ENCODE measurements at regions not wholly inside any gene's neighbourhood (a gene's known extent, or its start where the extent isn't known, plus 50 kb on each side); places are given as distances from the start of the nearest gene placed in this dataset.

GRCh38 chr14:54192610-54193009, 204.2 kb upstream of the CDKN3 start:
- TF ChIP-seq RAD21 (IDR thresholded peaks at IDR 0.05; ENCODE audit: low read depth) (no peak), ZBTB7A (IDR thresholded peaks at IDR 0.05; ENCODE audit: low read depth) (no peak), FOXM1 (IDR thresholded peaks at IDR 0.05; ENCODE audit: borderline replicate concordance, low read depth) (no peak), NFIC (IDR thresholded peaks at IDR 0.05) (no peak), MAX (IDR thresholded peaks at IDR 0.05) (no peak), YY1 (IDR thresholded peaks at IDR 0.05; ENCODE audit: low read depth) (no peak)
- TF ChIP-seq, protein P1, sequence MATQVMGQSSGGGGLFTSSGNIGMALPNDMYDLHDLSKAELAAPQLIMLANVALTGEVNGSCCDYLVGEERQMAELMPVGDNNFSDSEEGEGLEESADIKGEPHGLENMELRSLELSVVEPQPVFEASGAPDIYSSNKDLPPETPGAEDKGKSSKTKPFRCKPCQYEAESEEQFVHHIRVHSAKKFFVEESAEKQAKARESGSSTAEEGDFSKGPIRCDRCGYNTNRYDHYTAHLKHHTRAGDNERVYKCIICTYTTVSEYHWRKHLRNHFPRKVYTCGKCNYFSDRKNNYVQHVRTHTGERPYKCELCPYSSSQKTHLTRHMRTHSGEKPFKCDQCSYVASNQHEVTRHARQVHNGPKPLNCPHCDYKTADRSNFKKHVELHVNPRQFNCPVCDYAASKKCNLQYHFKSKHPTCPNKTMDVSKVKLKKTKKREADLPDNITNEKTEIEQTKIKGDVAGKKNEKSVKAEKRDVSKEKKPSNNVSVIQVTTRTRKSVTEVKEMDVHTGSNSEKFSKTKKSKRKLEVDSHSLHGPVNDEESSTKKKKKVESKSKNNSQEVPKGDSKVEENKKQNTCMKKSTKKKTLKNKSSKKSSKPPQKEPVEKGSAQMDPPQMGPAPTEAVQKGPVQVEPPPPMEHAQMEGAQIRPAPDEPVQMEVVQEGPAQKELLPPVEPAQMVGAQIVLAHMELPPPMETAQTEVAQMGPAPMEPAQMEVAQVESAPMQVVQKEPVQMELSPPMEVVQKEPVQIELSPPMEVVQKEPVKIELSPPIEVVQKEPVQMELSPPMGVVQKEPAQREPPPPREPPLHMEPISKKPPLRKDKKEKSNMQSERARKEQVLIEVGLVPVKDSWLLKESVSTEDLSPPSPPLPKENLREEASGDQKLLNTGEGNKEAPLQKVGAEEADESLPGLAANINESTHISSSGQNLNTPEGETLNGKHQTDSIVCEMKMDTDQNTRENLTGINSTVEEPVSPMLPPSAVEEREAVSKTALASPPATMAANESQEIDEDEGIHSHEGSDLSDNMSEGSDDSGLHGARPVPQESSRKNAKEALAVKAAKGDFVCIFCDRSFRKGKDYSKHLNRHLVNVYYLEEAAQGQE (IDR thresholded peaks at IDR 0.05; ENCODE audit: low read depth): no peak

- TF ChIP-seq TEAD4 (IDR thresholded peaks at IDR 0.05) (no peak), NFIC (IDR thresholded peaks at IDR 0.05) (no peak), USF1 (IDR thresholded peaks at IDR 0.05) (no peak), RAD21 (IDR thresholded peaks at IDR 0.05; ENCODE audit: low read depth) (no peak)
- TF ChIP-seq, protein P1 (IDR thresholded peaks at IDR 0.05; ENCODE audit: low read depth): no peak
Observed at GRCh38 chr14:54193871-54194270, 202.9 kb upstream of the CDKN3 start.

DNA sequence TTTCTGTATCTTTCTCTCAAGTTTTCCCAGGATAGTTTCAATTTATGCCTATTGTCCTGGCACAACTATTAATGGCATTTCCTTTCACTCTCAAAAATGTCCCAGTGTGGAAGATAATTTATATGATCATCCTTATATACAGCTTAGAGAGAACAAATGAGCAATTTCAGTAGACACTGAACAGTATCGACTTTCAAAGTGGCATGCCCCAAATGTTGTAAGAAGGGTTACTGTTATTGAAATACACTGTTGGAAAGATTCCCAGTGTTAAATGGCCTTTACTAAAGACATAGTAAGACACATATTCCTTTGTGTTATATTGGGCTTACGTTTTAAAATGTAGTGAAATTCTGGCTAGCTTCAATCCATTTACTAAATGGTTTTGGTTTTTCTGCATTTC, 202.3 kb upstream of the CDKN3 start:
- no peak for TF ChIP-seq FOXM1 (IDR thresholded peaks at IDR 0.05; ENCODE audit: borderline replicate concordance, low read depth)
- no peak for TF ChIP-seq MAX (IDR thresholded peaks at IDR 0.05)
- TF ChIP-seq RAD21 (IDR thresholded peaks at IDR 0.05; ENCODE audit: low read depth): no peak
- no peak for TF ChIP-seq USF1 (IDR thresholded peaks at IDR 0.05)
- no peak for TF ChIP-seq CEBPB (IDR thresholded peaks at IDR 0.05)
- no peak for TF ChIP-seq TEAD4 (IDR thresholded peaks at IDR 0.05)
- no peak for TF ChIP-seq EGR1 (IDR thresholded peaks at IDR 0.05)
- TF ChIP-seq TAF1 (IDR thresholded peaks at IDR 0.05; ENCODE audit: low read depth): no peak
- TF ChIP-seq CREB1 (IDR thresholded peaks at IDR 0.05; ENCODE audit: low read depth): no peak
- TF ChIP-seq ZBTB7A (IDR thresholded peaks at IDR 0.05; ENCODE audit: low read depth): no peak

- TF ChIP-seq CEBPB (IDR thresholded peaks at IDR 0.05) (no peak), CREB1 (IDR thresholded peaks at IDR 0.05; ENCODE audit: low read depth) (no peak), RAD21 (IDR thresholded peaks at IDR 0.05; ENCODE audit: low read depth) (no peak), FOXM1 (IDR thresholded peaks at IDR 0.05; ENCODE audit: borderline replicate concordance, low read depth) (no peak), YY1 (IDR thresholded peaks at IDR 0.05; ENCODE audit: low read depth) (no peak), MAX (IDR thresholded peaks at IDR 0.05) (no peak), EGR1 (IDR thresholded peaks at IDR 0.05) (no peak), TEAD4 (IDR thresholded peaks at IDR 0.05) (no peak), TAF1 (IDR thresholded peaks at IDR 0.05; ENCODE audit: low read depth) (no peak), USF1 (IDR thresholded peaks at IDR 0.05) (no peak), TCF12 (IDR thresholded peaks at IDR 0.05; ENCODE audit: low read depth) (no peak), NFIC (IDR thresholded peaks at IDR 0.05) (no peak), ZBTB7A (IDR thresholded peaks at IDR 0.05; ENCODE audit: low read depth) (no peak), EP300 (IDR thresholded peaks at IDR 0.05; ENCODE audit: borderline replicate concordance) (no peak)
- TF ChIP-seq, protein P1 (IDR thresholded peaks at IDR 0.05; ENCODE audit: low read depth): no peak
Observed at GRCh38 chr14:54197369-54197768, 199.4 kb upstream of the CDKN3 start.

Data from Ishikawa (cell line).